OCI-LY7 (cell line): ENCODE measurements at regions not wholly inside any gene's neighbourhood (a gene's known extent, or its start where the extent isn't known, plus 50 kb on each side); places are given as distances from the start of the nearest gene placed in this dataset.

Experiments used
- CTCF ChIP-seq: fragments of 200-600 bp; sonication (generic); conservative IDR thresholded peaks from 2 replicates; pipeline ENCODE4 v1.5.1; 2014; ENCODE audit warnings: mild to moderate bottlenecking, antibody characterized with exemption, low read length, moderate library complexity, mixed read lengths
- EZH2phosphoT487 ChIP-seq: fragments of 200-600 bp; sonication (generic); IDR thresholded peaks from 2 replicates; pipeline ENCODE4 v1.6.1; 2018; ENCODE audit warnings: low read depth, borderline replicate concordance, mild to moderate bottlenecking, mixed run types, antibody characterized with exemption, low read length, moderate library complexity, mixed read lengths

DNA sequence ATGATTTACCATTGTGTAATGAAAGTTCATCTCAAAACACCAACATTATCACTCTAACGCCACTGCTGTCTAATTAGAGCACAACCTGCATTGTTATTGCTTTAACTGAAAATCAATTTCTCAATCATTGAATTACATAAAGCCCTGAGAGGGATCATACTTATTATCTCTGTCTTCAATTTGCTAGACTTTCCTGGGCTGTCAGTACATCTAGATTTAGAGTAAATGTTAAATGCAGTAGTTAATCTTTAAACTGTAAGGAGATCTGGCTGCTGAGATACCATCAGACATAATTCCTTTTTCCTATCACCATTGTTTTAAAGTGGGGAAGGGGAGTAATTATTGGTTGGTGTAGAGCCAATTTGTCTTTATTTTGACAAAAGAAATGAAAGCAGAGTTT lies 1995.1 kb downstream of the MRPL39 start:
- no peak for TF ChIP-seq CTCF
- TF ChIP-seq EZH2phosphoT487: no peak
